Gastrocnemius medialis (tissue), 4 donors: ENCODE measurements at regions not wholly inside any gene's neighbourhood (a gene's known extent, or its start where the extent isn't known, plus 50 kb on each side); places are given as distances from the start of the nearest gene placed in this dataset.

ENCODE experiments used
- CTCF ChIP-seq, 5 experiments: fragments of 450-650 bp in 3 of 5; fragments of 200-600 bp in 2 of 5; sonication (generic) in 2 of 5; IDR thresholded peaks in 4 of 5; conservative IDR thresholded peaks in 1 of 5; 1 replicate in 4 of 5; 2 replicates in 1 of 5; pipeline ENCODE4 v1.5.1; 2016 to 2019; ENCODE audit warnings: antibody characterized with exemption in 5 of 5, mild to moderate bottlenecking in 3 of 5, moderate library complexity in 3 of 5
- POLR2A ChIP-seq, 2 donors: fragments of 450-650 bp; IDR thresholded peaks; one replicate each; pipeline ENCODE4 v1.6.1; 2017; ENCODE audit warnings: antibody characterized with exemption in 2 of 2, mild to moderate bottlenecking in 2 of 2, moderate library complexity in 2 of 2

- TF ChIP-seq CTCF (IDR thresholded peaks at IDR 0.05 in 4 of 5, conservative IDR thresholded peaks at IDR 0.05 in 1 of 5) = no peak
- no peak for TF ChIP-seq POLR2A (IDR thresholded peaks at IDR 0.05)
Observed at GRCh38 chr14:101039755-101040138, 136.2 kb upstream of the RTL1 start.
